ENCODE measurements at regions not wholly inside any gene's neighbourhood (a gene's known extent, or its start where the extent isn't known, plus 50 kb on each side); places are given as distances from the start of the nearest gene placed in this dataset.

- Histone ChIP-seq H3K36me3 (ENCODE audit: control insufficient read depth, insufficient read depth, low read length) (no peaks in the 10 kb centered on the region), H2BK120ac (ENCODE audit: low read depth, low read length) (peak overlapping the region; percentile 95), H3K79me1 (ENCODE audit: low read depth in 1 of 2, low read length in 2 of 2) (no peaks in the 10 kb centered on the region), H3K4me2 (ENCODE audit: low read depth, low read length) (peak overlapping the region; percentile 83), H3K9me1 (ENCODE audit: insufficient read depth, low read length) (no peaks in the 10 kb centered on the region; the same call in 1 of the 2 replicates), H3K27me3 (ENCODE audit: control insufficient read depth, insufficient read depth, low read length) (no peaks in the 10 kb centered on the region), H3K4ac (ENCODE audit: low read depth, low read length) (peak overlapping the region; percentile 87), H4K20me1 (ENCODE audit: insufficient read depth, low read length) (no peaks in the 10 kb centered on the region), H3K56ac (ENCODE audit: extremely low read depth, insufficient read depth, low read length) (peak overlapping the region; percentile 39; the same call in 1 of the 2 replicates), H3K9me3 (ENCODE audit: control insufficient read depth, insufficient read depth, low read length) (no peaks in the 10 kb centered on the region), H4K5ac (ENCODE audit: low read depth, low read length) (peak overlapping the region; percentile 90), H4K8ac (ENCODE audit: low read depth in 2 of 2, low read length in 2 of 2) (peak overlapping the region; percentile 74 to 98), H3K4me1 (ENCODE audit: control insufficient read depth, insufficient read depth, low read length) (peaks cover 6% of the 10 kb centered on the region), H3K18ac (ENCODE audit: low read depth, low read length) (peak overlapping the region; percentile 84), H2BK5ac (ENCODE audit: low read depth, low read length, poor library complexity, severe bottlenecking) (peak overlapping the region; percentile 85), H3K23ac (ENCODE audit: low read depth, low read length) (peak overlapping the region; percentile 68; the same call in 1 of the 2 replicates), H3K4me3 (ENCODE audit: insufficient read depth, low read depth, low read length) (peak overlapping the region; percentile 33; the same call in 1 of the 2 replicates), H3K9ac (ENCODE audit: low read depth, low read length) (peak overlapping the region; percentile 58), H4K91ac (ENCODE audit: insufficient read depth, low read depth, low read length) (peak overlapping the region; percentile 84), H3K14ac (replicated peaks; ENCODE audit: low read depth, low read length) (peak overlapping the region; percentile 95), H3K27ac (ENCODE audit: insufficient read depth, low read length) (peak overlapping the region; percentile 72), H2AK5ac (ENCODE audit: low read depth, low read length) (no peak overlapping the region), H2BK15ac (ENCODE audit: low read depth, low read length) (peak overlapping the region; percentile 85; the same call in 2 of the 3 replicates), H2AK9ac (replicated peaks; ENCODE audit: low read depth, low read length, poor library complexity) (no peak overlapping the region), H2BK20ac (ENCODE audit: low read depth, low read length) (peak overlapping the region; percentile 92), H2AFZ (replicated peaks; ENCODE audit: low read length, poor library complexity) (peak overlapping the region; percentile 92)
- in situ Hi-C loops (cut with MboI; ENCODE audit: low sequenced_read_pairs): loop anchor here (5.0 to 10.0 kb wide), 2 partner anchors 254 to 353 kb away; no protein-coding TSS in a partner anchor
- dilution Hi-C loops (cut with HindIII; ENCODE audit: low sequenced_read_pairs, unreplicated experiment): no loop called here
- peak; percentile 95 for DNase-seq
- ATAC-seq (ENCODE audit: low read depth): peak; percentile 98
- no CpG with 5 or more reads among the region's 22 CpGs for WGBS, 2 experiments (ENCODE audit: extremely low coverage in 2 of 2, insufficient read length in 1 of 2)
- intact Hi-C loops (cut with micrococcal nuclease): loop anchor here (1.0 to 2.0 kb wide), 4 partner anchors 140 to 412 kb away; no protein-coding TSS in a partner anchor
- BruUV-seq (replicated peaks): no TSS peak
- ChIA-PET CTCF (interaction anchor here (0.6 to 1.9 kb wide), 18 partner anchors 8 to 416 kb away, joined by 3 to 7 read pairs (median 3); no protein-coding TSS in a partner anchor), POLR2A (ENCODE audit: unreplicated experiment) (interaction anchor here (0.6 kb wide), 2 partner anchors 191 to 205 kb away, joined by 5 to 7 read pairs; no protein-coding TSS in a partner anchor)
- TF ChIP-seq CTCF (conservative IDR thresholded peaks at IDR 0.05; ENCODE audit: low read depth, low read length) (0 out of 2 replicates have a peak, but pooled peaks have one; percentile 0), BHLHE40 (IDR thresholded peaks at IDR 0.05; ENCODE audit: low read depth, low read length) (no peak), NFE2L2 (IDR thresholded peaks at IDR 0.05; ENCODE audit: low read depth, low read length) (no peak), CEBPB (IDR thresholded peaks at IDR 0.05; ENCODE audit: low read depth, low read length) (no peak), MAZ (IDR thresholded peaks at IDR 0.05; ENCODE audit: borderline replicate concordance, low read depth, low read length) (peak; percentile 87), CHD1 (IDR thresholded peaks at IDR 0.05; ENCODE audit: low read depth, low read length) (no peak), MXI1 (IDR thresholded peaks at IDR 0.05; ENCODE audit: borderline replicate concordance, low read depth, low read length) (0 out of 2 replicates have a peak, but pooled peaks have one; percentile 46)
Measured at GRCh38 chr4:38318737-38319455, 345.1 kb upstream of the KLF3 start.

Data from IMR-90 (cell line).